Medulla oblongata (tissue), 1 donor: ENCODE measurements at regions not wholly inside any gene's neighbourhood (a gene's known extent, or its start where the extent isn't known, plus 50 kb on each side); places are given as distances from the start of the nearest gene placed in this dataset.
"Not testable (repeated sequence)": the region's sequence is repeated elsewhere in the genome, so short reads cannot be mapped to it uniquely, and the experiment has no call there.

ENCODE experiments used
- DNase-seq: peaks from one replicate; pipeline ENCODE4 v3.0.0-alpha.2; 2015; ENCODE audit errors: extremely low spot score

DNA sequence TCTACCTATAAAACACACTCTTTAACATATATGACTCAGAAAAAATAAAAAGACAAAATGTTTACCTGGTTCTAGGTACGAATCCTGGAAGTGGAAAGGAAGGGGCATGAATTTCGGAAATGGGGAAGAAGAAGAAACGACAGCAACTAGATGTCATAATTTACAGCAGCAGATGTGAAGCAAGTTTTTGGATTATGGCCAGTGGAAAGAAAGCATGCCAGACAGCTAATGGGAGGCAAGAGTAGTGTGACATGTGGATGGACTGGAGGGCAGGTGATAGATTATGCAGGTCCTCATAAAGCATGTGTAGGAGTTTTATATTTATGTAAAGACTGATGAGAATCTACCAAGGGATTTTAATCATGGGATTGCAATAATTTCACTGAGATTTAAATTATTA is 279.0 kb upstream of the TACR3 start:
- no peak for DNase-seq

DNA sequence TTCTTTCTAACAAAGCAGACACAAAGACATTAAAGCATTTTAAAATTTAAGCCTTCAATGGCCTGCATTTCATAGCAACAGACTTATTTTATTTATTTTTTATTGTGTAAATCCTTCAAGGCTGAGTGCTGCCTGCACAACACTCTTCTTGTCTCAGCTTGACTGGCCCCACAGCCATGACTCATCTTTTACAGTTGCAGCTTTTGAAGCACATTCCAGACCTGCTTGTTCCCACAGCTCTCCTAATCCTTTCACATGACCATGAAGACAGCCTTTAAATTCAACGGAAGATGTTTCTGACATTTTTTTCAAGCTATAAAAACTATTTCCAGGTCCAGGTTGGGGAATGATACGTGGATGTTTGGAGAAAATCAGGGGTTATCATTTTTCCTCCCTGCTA is 276.9 kb upstream of the TACR3 start:
- DNase-seq: peak; percentile 58

DNA sequence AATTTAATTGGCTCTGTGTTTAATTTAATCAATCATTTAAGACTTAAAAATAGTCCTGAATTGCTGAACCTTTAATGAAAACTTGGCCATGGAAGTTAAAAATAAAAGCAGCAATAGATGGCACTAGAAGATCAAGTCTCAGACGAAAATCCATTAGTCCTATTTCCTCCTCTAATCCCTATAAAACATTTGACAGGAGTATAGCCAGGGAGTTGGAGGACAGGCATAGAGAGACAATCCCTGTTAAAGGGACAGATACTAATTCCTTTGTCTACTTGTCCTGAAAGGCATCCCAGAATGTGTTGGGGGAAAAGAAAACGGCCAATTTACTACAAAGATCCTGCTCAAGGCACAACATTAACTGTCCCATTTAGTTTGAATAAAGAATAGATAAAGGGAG is 276.3 kb upstream of the TACR3 start:
- peak; percentile 73 for DNase-seq

DNA sequence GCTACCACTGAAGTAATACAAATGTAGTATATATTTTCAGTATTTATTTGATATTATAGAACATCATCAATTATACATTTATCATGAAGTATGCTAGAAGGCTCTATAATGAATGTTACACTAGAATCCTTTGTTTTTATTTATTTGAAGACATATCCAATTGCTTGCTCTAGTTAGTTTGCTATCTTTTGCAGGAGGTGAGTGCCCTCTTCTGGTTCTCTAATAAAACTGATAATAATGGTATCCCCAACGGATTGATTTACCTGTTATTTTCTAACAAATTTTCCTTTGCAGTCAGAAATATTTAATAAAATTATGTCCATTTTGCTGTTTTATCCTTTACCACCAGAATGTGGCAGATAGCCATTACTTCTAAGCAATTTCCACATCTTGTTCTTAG is 274.3 kb upstream of the TACR3 start:
- peak; percentile 23 for DNase-seq

DNA sequence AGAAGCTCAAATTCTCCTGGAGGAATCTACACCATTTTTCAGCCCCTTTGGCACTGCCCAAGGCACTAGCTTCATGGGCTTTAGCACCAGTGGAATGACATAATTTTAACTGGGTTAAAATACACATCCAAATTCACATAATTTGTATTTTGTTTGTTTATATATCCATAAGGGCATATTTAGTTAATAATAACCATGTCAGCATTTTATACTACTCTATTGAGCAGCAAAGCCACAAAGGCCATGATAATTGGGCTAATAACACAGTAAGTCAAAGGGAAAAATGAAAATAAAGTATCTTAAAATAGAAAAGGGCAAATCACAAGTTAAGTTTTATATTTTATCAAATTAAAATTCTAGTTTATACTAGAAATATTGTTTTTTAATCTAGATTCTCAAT is 262.7 kb upstream of the TACR3 start:
- DNase-seq: no peak

DNA sequence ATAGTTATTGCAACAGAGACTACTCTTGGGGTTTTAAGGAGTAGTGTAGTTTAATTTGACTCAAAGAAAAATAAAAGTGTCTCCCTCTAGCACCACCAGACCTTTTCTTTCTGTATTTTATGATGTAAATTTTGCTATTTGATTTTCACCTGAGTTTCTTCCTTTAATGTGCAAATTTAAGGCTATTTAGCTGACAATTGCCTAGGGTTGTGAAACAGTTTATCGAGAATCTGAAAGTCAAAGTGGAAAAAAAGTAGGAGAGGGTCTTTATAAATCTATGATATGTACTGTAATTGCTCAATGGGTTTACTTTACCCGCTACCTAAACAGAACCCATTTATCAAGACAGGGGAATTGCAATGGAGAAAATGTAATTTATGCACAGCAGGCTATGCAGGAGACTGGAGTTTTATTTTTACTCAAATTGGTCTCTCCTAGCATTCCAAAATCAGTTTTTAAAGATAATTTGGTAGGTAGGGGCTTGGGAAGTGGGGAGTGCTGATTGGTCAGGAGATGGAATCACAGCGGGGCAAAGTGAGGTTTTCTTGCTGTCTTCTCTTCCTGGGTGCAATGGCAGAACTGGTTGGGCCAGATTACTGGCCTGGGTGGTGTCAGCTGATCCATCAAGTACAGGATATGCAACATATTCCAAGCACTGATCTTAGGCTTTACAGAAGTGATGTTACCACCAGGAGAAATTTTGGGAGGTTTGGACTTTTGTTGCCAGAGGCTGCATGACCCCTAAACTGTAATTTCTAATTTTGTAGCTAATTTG is 228.6 kb upstream of the TACR3 start:
- no peak for DNase-seq

DNA sequence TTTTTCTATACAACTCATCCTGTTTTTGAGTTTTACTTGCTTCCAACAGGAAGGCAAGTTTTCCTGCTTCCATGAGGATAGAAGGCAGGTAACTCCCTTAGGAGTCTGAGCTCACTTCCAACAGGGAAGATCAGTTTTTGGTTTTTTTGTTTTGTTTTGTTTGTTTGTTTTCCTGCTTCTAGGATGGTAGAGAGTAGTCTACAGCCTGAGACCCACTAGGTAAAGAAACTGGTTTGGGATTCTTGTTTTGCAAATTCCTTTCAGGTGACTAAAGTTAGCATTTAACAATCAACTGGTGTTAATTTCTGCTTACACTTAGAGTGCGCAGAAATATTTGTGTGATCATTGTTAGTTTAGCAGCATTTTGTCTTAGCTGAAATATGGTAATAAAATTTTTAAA is 227.8 kb upstream of the TACR3 start:
- DNase-seq: no peak

DNA sequence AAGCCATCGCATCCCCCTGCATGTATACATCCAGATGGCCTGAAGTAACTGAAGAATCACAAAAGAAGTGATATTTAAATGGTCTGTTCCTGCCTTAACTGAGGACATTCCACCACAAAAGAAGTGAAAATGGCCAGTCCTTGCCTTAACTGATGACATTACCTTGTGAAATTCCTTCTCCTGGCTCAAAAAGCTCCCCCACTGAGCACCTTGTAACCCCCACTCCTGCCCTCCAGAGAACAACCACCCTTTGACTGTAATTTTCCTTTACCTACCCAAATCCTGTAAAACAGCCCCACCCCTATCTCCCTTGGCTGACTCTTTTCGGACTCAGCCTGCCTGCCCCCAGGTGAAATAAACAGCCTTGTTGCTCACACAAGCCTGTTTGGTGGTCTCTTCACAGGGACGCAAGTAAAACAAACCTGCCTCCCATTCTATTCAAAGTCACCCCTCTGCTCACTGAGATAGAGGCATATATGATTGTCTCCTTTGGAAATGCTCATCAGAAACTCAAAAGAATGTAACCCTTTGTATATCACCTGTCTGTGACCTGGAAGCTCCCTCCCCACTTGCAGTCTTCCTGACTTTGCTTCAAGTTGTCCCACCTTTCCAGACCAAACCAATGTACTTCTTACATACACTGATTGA is 227.0 kb upstream of the TACR3 start:
- DNase-seq: not testable (repeated sequence)

DNA sequence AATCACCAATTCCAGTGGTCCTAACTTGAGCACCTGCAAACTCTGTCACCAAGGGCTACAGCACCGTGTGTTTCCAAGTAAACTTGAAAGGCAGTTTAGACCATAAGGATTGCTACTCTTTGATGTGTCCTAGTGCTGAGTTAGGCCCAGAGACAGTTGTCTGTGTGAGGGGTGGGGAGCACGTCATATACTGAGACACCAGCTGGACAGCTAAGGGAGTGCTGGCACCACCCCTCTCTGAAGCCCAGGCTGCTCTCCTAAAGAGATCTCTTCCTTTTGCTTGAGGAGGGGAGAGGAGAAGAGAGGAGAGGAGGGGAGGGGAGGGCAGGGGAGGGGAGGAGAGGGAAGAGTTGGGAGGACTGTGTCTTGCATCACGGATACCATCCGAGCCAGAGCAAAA is 218.7 kb upstream of the TACR3 start:
- no peak for DNase-seq

DNA sequence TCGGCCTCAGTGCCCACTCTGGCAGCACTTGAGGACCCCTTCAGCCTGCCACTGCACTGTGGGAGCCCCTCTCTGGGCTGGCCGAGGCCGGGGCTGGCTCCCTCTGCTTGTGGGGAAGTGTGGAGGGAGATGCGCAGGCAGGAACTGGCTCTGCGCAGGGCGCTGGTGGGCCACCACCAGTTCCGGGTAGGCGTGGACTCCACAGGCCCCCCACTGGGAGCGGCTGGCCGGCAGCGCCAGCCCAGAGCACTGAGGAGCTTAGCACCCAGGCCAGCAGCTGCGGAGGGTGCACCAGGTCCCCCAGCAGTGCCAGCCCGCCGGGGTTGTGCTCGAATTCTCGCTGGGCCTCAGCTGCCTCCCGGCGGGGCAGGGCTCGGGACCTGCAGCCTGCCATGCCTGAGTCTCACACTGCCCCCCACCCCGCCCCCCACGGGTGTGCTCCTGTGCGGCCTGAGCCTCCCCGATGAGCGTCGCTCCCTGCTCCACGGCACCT is 216.9 kb upstream of the TACR3 start:
- no peak for DNase-seq

DNA sequence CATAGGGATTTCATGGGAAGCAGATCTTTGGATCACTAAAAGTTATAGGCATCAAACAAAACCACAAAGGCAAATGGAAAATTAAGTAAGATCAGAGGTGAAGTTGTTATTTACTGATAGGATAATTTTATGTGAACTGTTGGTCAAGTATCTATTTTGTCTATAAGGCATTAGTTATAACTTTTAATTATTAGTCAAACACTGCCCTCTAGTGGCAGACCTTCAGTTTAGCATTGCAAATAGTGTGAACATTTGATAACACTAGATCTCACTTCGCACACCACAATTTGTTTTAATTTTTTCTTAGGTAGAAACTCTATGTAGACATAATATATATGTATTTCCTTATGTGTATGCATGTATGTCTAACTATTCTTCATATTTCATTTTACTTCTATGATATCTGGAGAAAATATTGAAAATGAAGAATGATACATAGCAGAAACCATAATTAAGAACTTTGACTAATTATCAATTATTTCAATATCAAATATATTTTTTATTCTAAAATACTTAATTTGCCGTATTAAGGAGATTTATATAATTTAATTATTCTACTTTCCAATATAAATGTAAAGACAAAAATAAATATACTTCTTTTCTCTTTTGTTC is 214.5 kb upstream of the TACR3 start:
- DNase-seq: peak; percentile 77

DNA sequence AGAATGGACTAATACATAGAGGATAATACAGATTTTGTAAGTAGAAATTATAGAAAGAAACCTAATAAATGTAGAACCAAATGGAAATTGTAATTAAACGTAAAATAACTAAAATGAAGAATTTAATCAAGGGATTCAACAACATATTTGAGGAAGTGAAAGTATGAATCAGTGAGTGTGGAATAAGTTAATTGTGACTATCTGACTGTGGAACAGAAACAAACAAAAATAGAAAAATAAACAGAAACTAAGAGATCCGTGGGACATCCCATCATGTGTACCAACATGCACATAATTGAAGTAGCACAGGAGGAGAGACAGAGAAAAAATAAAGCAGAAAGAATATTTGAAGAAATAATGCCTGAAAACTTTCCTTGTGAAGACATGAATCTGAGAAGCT is 208.6 kb upstream of the TACR3 start:
- no peak for DNase-seq

DNA sequence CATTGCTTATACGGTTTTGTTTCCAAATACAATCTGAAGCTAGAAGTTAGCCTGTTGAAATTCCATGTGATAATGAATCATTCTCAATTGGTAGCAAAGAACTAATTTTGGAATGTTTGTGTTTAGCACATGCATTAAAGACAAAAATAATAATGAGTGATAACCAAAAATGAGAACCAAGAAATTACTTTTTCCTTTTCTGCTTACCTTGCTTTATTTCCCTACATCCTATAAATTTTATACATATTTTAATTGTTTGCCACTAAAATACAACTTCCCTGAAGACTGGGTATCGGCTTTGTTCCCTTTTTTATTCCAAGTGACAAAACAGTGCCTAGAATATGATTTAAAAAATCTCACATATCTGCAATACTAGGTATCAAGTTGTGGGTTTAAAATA is 203.8 kb upstream of the TACR3 start:
- DNase-seq: no peak

DNA sequence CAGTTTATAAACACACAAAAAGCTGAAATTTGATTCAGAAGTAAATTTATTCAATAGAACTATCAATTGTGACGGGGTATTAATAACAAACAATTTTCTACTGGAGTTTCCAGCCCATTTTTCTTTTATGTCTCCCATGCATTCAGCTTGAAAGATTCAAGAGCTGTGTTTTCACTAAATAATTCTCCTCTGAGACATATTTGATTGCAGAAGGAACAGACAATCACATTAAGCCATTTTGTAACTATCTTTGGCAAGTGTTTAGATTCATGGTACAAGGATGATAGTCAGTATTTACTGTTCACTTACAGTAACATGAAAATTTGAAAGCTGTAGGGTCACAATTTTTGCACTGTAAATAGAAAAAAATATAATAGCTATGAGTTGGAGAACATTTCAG is 198.4 kb upstream of the TACR3 start:
- DNase-seq: no peak

DNA sequence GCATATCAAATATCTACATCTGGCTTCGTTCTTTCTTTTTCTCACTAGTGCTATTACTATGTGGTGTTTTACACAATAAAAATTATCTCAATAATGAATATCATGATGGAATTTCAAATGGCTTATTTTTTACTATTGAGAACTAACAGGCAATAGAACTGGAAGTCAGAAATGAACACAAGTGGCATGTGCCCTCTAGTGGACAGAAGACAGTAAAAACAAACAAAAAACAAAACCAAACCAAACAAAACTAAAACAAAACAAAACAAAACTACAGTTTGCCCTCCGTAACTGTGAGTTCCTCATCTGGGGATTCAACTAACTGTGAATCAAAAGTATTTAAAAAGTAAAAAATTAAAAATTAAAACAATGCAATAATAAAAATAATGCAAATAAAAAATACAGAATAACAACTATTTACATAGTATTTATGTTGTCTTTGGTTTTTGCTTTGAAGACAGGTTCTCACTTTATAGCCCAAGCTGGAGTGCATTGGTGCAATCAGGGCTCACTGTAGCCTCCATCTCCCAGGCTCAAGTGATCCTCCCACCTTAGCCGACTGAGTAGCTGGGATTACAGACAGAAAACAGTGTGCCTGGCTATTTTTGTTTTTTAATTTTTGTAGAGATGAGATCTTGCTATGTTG is 195.6 kb upstream of the TACR3 start:
- DNase-seq: peak; percentile 26

DNA sequence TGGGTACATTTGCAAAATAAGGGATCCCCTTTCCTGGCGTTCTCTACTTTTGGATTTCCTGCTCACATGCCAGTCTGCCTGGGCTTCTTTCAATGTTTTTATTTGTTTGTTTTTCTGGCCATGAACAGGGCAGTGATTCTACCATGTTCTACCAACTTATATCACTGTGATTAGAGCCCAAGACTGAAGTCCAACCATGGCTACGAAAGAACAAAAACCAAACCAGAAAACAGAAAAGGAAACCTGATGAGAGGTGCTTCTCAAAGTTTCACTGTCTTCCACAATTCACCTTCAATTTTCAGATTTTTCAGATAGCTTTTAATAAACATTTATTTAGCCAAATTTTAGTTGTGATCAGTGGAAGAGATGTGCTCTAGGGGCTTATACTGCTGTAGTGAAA is 187.6 kb upstream of the TACR3 start:
- no peak for DNase-seq

DNA sequence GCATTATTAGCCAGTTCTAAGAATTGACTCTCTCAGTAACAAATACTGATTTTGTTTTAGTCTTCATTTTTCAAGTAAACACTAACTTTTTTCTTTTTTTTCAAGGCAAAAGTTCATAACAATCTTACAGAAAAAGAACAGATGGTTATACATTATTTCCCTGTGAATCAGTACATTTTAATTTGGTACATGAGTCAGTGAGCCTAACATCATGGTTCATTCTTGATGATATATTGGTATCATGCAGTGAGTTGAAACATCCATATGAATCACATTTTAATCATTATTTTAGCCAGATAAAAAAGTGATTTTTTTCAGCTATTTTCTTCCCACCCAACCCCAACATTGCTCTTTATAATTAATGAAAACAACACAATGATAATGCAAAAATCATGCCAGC is 184.3 kb upstream of the TACR3 start:
- DNase-seq: no peak

DNA sequence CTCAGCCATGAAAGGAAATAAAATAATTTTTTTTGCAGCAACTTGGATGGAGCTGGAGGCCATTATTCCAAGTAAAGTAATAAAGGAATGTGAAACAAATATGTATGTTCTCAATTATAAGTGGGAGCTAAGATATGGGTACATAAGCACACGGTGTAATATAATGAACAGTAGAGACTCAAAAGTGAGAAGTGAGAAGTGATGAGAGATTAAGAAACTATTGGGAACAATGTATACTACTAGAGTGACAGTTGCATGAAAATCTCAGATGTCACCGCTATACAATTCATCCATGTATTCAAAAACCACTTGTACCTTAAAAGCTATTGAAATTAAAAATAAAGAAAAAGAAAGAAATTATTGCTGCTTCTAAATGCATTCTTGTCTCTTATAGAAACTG is 182.9 kb upstream of the TACR3 start:
- no peak for DNase-seq

DNA sequence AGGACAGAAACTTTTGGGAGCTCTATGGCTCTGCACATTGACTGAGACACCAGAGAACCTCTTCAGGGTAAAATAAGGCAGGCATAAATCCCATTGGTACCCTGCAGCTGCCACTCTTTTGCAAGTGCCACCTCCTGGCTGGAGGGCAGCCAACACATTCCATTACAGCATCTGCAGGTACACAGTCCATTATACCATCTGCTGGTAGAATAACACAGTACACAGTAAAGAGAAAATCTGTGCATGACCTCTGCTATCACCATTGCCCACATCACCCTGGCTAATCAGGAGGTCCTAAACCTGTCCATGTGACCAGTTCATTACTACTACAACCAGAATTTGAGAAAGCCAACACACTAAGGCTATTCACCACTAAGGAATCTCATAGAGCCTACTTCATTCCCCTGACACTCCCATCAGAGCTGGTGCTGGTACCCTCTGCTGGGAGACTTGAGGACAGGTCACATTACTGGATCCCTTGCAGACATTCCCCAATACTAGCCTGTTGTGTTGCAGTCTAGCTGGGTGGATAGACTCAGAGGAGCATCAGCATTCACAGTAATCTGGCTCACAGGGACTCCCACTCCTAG is 176.2 kb upstream of the TACR3 start:
- DNase-seq: no peak

DNA sequence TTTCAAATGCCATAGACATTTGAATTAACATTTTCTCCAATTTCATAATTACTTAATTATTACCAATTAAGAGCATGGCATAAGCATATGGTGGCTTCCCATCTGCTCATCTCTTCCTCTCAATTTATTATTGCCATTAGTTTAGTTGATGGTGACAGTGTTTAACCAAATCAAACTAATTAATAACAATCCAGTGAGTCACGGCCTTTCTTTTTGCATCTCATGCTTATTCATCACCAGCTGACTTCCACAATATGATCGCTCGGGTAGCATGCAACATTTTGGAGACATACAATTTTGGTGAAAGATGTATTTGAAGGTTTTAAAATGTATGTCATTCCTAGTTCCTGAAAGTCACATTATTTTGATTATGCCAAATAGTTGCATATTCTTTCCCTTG is 172.8 kb upstream of the TACR3 start:
- DNase-seq: no peak

DNA sequence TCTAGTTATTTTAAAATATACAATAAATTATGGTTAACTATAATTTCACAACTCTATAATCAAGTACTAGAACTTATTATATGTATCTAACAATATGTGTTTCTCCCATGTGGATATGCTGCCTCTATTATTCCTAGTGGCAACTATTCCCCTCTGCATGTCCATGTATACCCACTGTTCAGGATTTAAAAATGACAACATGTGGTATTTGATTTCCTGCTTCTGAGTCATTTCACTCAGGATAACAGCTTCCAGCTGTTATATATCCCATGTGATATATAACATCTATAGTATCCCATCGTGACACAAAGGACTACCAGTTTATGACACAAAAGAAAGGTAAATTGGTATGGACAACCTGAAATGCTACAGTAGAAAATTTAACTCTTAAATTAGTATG is 167.4 kb upstream of the TACR3 start:
- DNase-seq: no peak

DNA sequence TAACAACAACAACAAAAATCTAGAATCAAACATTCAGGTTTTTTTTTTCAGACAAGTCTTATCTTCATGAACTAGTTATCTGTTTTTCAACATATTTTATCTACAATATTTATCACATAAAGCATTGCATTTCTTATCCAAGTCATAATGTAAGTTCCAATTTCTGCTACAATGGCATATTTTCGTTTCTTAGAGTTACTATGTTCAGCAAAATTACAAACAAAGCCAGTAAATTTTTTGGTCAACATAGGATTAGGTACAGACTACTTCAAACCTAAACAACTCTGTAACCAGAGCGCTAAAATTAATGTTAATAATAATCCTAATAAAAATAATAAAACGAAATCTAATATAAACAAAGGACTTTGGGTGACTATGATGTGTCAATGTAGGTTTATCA is 165.4 kb upstream of the TACR3 start:
- DNase-seq: no peak
